GM12864 (cell line): ENCODE measurements at regions not wholly inside any gene's neighbourhood (a gene's known extent, or its start where the extent isn't known, plus 50 kb on each side); places are given as distances from the start of the nearest gene placed in this dataset.

Experiments
- DNase-seq: peaks from one replicate; pipeline ENCODE4 v3.0.0-alpha.2; 2011; ENCODE audit warnings: low read depth
- H3K4me3 ChIP-seq: 2 replicates; pipeline ENCODE4 v1.5.1; 2011; ENCODE audit warnings: mild to moderate bottlenecking, low read depth, low read length, control low read depth
- TF ChIP-seq, protein P1 (sequence below): IDR thresholded peaks from 2 replicates; pipeline ENCODE4 v1.5.1; 2011; ENCODE audit warnings: low read depth, mild to moderate bottlenecking, moderate library complexity, low read length, control low read depth, inconsistent platforms; ENCODE audit errors: missing control alignments

- no peak for DNase-seq
- no peak overlapping the region for H3K4me3 ChIP-seq
- TF ChIP-seq, protein P1, sequence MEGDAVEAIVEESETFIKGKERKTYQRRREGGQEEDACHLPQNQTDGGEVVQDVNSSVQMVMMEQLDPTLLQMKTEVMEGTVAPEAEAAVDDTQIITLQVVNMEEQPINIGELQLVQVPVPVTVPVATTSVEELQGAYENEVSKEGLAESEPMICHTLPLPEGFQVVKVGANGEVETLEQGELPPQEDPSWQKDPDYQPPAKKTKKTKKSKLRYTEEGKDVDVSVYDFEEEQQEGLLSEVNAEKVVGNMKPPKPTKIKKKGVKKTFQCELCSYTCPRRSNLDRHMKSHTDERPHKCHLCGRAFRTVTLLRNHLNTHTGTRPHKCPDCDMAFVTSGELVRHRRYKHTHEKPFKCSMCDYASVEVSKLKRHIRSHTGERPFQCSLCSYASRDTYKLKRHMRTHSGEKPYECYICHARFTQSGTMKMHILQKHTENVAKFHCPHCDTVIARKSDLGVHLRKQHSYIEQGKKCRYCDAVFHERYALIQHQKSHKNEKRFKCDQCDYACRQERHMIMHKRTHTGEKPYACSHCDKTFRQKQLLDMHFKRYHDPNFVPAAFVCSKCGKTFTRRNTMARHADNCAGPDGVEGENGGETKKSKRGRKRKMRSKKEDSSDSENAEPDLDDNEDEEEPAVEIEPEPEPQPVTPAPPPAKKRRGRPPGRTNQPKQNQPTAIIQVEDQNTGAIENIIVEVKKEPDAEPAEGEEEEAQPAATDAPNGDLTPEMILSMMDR, result no peak
These were observed 832.1 kb upstream of the ZNF608 start for GRCh38 chr5:125578551-125578950.

DNA sequence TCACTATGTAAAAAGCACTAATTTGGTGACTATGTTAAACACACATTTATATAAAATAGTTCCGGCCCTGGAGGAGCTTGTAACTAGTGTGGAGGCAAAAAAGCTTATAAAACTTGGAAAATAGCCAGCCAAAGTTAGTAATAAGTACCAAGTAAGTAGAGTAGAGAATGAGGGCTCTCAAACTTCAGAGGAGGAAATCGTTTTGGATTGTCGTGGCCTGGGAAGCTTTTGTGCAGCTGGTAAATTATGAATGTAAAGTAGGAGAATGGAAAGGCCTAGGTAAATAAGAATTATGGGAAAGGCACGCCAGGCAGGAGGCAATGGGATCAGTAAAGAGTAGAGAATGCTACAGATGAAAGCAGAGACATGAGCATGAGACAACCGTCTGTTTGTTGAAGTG, 832.7 kb upstream of the ZNF608 start:
- no peak for DNase-seq
- TF ChIP-seq, protein P1, result no peak
- H3K4me3 ChIP-seq, result no peak overlapping the region

DNA sequence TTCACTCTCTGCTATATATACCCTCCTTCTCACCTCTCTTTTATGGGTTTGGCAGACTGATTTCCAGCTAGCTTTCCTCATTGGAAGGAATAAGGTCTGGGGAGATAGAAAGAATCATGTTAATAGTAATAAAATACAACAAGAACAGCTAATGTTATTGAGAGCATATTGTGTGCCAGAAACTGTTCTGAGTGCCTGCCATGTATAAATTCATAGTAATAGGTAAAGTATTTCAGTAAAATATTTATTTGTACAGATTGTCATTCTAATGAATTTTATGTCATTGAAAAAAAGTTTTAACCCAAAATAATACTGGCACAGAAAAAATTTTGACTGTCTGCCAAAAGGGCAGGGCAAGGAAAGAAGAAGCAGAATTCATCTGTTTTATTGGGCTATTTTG, 834.9 kb upstream of the ZNF608 start:
- DNase-seq, result no peak
- TF ChIP-seq, protein P1, result no peak
- H3K4me3 ChIP-seq, result no peak overlapping the region

GRCh38 chr5:125582352-125582751, 835.9 kb upstream of the ZNF608 start:
- no peak overlapping the region for H3K4me3 ChIP-seq
- TF ChIP-seq, protein P1, result no peak
- no peak for DNase-seq

DNA sequence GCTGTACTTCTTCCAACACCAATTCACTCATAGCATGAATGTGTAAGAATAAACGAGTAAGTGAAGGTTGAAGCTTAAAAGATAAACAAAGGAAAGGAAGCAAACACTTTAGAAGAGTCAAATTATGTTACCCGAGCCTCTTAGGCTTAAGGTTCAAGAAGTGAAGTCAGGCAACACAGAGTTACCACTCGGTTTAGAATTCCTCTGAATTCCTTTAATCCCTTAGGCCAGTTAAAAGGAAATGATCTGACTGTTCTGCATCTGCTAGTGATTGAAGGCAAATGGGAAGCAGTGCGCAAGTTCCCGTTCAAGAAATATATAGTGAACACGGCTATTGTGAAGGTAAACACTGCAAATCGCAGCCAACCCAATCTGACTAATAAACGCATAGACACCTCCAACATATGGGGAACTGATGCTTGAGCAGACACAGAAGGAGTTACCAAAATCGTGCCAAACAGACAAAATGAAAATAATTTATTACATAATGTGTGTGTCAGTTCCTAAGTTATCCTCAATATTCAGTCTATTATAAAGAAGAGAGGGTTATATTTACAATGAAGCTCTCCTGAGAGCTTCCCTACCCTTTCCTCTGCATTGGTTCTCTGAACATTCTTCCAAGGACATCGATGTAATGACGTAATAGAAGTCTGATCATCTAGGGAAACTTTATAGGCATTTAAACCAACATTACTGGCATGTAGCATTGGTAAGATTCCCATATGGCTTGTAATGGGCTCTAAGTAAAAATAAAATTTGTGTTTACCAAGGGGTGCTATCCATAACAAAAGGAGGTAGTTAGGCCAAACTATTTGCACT, 837.1 kb upstream of the ZNF608 start:
- TF ChIP-seq, protein P1, result no peak
- no peak for DNase-seq
- H3K4me3 ChIP-seq, result no peak overlapping the region

- no peak overlapping the region for H3K4me3 ChIP-seq
- TF ChIP-seq, protein P1, result no peak
These were observed 837.7 kb upstream of the ZNF608 start for GRCh38 chr5:125584140-125584520.

GRCh38 chr5:125587631-125588030, 835.6 kb upstream of the GRAMD2B start:
- H3K4me3 ChIP-seq, result no peak overlapping the region
- DNase-seq, result no peak
- TF ChIP-seq, protein P1, result no peak

More at GRCh38 chr5:125584140-125584520, 837.7 kb upstream of the ZNF608 start:
- no peak for DNase-seq
